H1 (cell line): ENCODE measurements at regions not wholly inside any gene's neighbourhood (a gene's known extent, or its start where the extent isn't known, plus 50 kb on each side); places are given as distances from the start of the nearest gene placed in this dataset.

Source experiments
- CTCF ChIA-PET: fragments of 300-600 bp; sonication (Branson Sonifier 250); formaldehyde crosslinking; loops from one replicate; lab custom pipeline; 2021; ENCODE audit not compliant: partially characterized antibody; lab: Charles Lee
- POLR2A ChIA-PET: fragments of 300-600 bp; sonication (Branson Sonifier 250); formaldehyde crosslinking; loops from one replicate; lab custom pipeline; 2021; ENCODE audit warnings: inconsistent platforms; ENCODE audit not compliant: partially characterized antibody; lab: Charles Lee
- DNase-seq, 2 experiments: peaks; one replicate each; pipeline versions ENCODE4 v3.0.0 to v3.0.0-alpha.2; 2010 to 2022; ENCODE audit warnings: low spot score in 2 of 2, low read depth in 1 of 2, mixed read lengths in 1 of 2
- FAIRE-seq: peaks from 2 replicates; lab custom pipeline; 2011; peaks lifted over from hg19 to GRCh38; lab: Jason Lieb, UNC
- H2AFZ ChIP-seq: 2 replicates; pipeline ENCODE4 v1.8.1; 2012; ENCODE audit warnings: low read length, inconsistent platforms
- H2AK5ac ChIP-seq: 2 replicates; pipeline ENCODE4 v1.6.1; 2013; ENCODE audit warnings: low read depth, low read length
- H2BK120ac ChIP-seq: replicated peaks from 2 replicates; pipeline ENCODE3; 2013; ENCODE audit warnings: low read depth, low read length, inconsistent platforms
- H2BK12ac ChIP-seq: 2 replicates; pipeline ENCODE4 v1.6.1; 2013; ENCODE audit warnings: low read depth, low read length
- H2BK15ac ChIP-seq: 2 replicates; pipeline ENCODE4 v1.6.1; 2013; ENCODE audit warnings: low read length
- H2BK20ac ChIP-seq: 2 replicates; pipeline ENCODE4 v1.6.1; 2013; ENCODE audit warnings: low read length
- H2BK5ac ChIP-seq: 2 replicates; pipeline ENCODE4 v1.6.1; 2013; ENCODE audit warnings: low read depth, low read length
- H3K14ac ChIP-seq: 2 replicates; pipeline ENCODE4 v1.6.1; 2013; ENCODE audit warnings: inconsistent platforms; ENCODE audit not compliant: insufficient read length
- H3K18ac ChIP-seq: 2 replicates; pipeline ENCODE4 v1.6.1; 2013; ENCODE audit warnings: low read length; ENCODE audit errors: extremely low read depth
- H3K23ac ChIP-seq: 2 replicates; pipeline ENCODE4 v1.6.1; 2013; ENCODE audit warnings: inconsistent platforms; ENCODE audit not compliant: insufficient read length
- H3K23me2 ChIP-seq: 2 replicates; pipeline ENCODE4 v1.6.1; 2013; ENCODE audit warnings: low read depth, low read length
- H3K27ac ChIP-seq: 2 replicates; pipeline ENCODE4 v1.6.1; 2011; ENCODE audit warnings: low read depth, low read length, inconsistent platforms
- H3K27me3 ChIP-seq, 4 experiments: replicated peaks in 1 of 4; 1 replicate in 1 of 4; 2 replicates in 3 of 4; pipeline versions ENCODE4 v1.6.1 to v1.8.1; 2011 to 2013; ENCODE audit warnings: low read length in 3 of 4, mild to moderate bottlenecking in 3 of 4, inconsistent platforms in 2 of 4, mixed read lengths in 2 of 4, moderate library complexity in 1 of 4; ENCODE audit not compliant: control insufficient read depth in 3 of 4, insufficient read depth in 3 of 4; ENCODE audit errors: extremely low read depth in 1 of 4
- H3K36me3 ChIP-seq, 4 experiments: 2 replicates each; pipeline versions ENCODE4 v1.6.1 to v1.8.1; 2011 to 2013; ENCODE audit warnings: mild to moderate bottlenecking in 4 of 4, low read length in 3 of 4, moderate library complexity in 2 of 4, control low read depth in 1 of 4, inconsistent platforms in 1 of 4; ENCODE audit not compliant: insufficient read depth in 4 of 4, control insufficient read depth in 2 of 4
- H3K4ac ChIP-seq: replicated peaks from 2 replicates; pipeline ENCODE3; 2013; ENCODE audit warnings: low read length, low read depth, mixed read lengths, inconsistent platforms; ENCODE audit not compliant: insufficient read length
- H3K4me1 ChIP-seq, 4 experiments: replicated peaks in 1 of 4; 1 replicate in 1 of 4; 2 replicates in 3 of 4; pipeline versions ENCODE4 v1.6.1 to v1.8.1; 2011 to 2013; ENCODE audit warnings: low read length in 3 of 4, inconsistent platforms in 2 of 4, mixed read lengths in 1 of 4; ENCODE audit not compliant: insufficient read depth in 4 of 4, control insufficient read depth in 3 of 4
- H3K4me2 ChIP-seq, 2 experiments: 2 replicates each; pipeline versions ENCODE4 v1.6.1 to v1.8.1; 2011 to 2013; ENCODE audit warnings: low read depth in 2 of 2, low read length in 2 of 2, control low read depth in 1 of 2, inconsistent platforms in 1 of 2, mild to moderate bottlenecking in 1 of 2; ENCODE audit not compliant: insufficient read depth in 1 of 2
- H3K4me3 ChIP-seq, 4 experiments: fragments of 200-600, 300-600 bp in 1 of 4; sonication (generic), shearing (Covaris generic), sonication (Bioruptor Twin) in 1 of 4; 2 replicates each; pipeline versions ENCODE4 v1.5.1 to v1.8.1; 2011 to 2016; ENCODE audit warnings: low read length in 4 of 4, low read depth in 3 of 4, control low read depth in 2 of 4, inconsistent platforms in 2 of 4, mild to moderate bottlenecking in 2 of 4, mixed read lengths in 1 of 4, moderate library complexity in 1 of 4; ENCODE audit not compliant: insufficient read depth in 2 of 4; ENCODE audit errors: extremely low read depth in 1 of 4
- H3K56ac ChIP-seq: replicated peaks from 2 replicates; pipeline ENCODE3; 2013; ENCODE audit warnings: low read depth, mild to moderate bottlenecking, mixed read lengths, low read length, inconsistent platforms; ENCODE audit not compliant: insufficient read length
- H3K79me1 ChIP-seq: 2 replicates; pipeline ENCODE4 v1.6.1; 2013; ENCODE audit warnings: low read depth, low read length, control low read depth
- H3K79me2 ChIP-seq, 2 experiments: 2 replicates each; pipeline versions ENCODE4 v1.6.1 to v1.8.1; 2012 to 2013; ENCODE audit warnings: low read length in 2 of 2, mild to moderate bottlenecking in 2 of 2, inconsistent platforms in 1 of 2; ENCODE audit not compliant: insufficient read depth in 2 of 2, control insufficient read depth in 1 of 2
- H3K9ac ChIP-seq, 4 experiments: replicated peaks in 1 of 4; 1 replicate in 1 of 4; 2 replicates in 3 of 4; pipeline versions ENCODE4 v1.6.1 to v1.8.1; 2011 to 2013; ENCODE audit warnings: low read depth in 3 of 4, low read length in 3 of 4, control low read depth in 2 of 4, mild to moderate bottlenecking in 2 of 4, moderate library complexity in 2 of 4, inconsistent platforms in 1 of 4; ENCODE audit errors: extremely low read depth in 1 of 4
- H3K9me3 ChIP-seq, 2 experiments: 2 replicates each; pipeline versions ENCODE4 v1.6.1 to v1.8.1; 2012 to 2013; ENCODE audit warnings: mild to moderate bottlenecking in 2 of 2, moderate library complexity in 2 of 2, control low read depth in 1 of 2, inconsistent platforms in 1 of 2, low read depth in 1 of 2, low read length in 1 of 2, mixed read lengths in 1 of 2; ENCODE audit not compliant: insufficient read depth in 2 of 2
- H4K20me1 ChIP-seq, 2 experiments: replicated peaks in 1 of 2; 2 replicates each; pipeline versions ENCODE3 to v1.8.1; 2011 to 2013; ENCODE audit warnings: inconsistent platforms in 2 of 2, low read length in 2 of 2, mild to moderate bottlenecking in 1 of 2; ENCODE audit not compliant: insufficient read depth in 2 of 2, control insufficient read depth in 1 of 2
- H4K5ac ChIP-seq: 2 replicates; pipeline ENCODE4 v1.6.1; 2013; ENCODE audit warnings: low read length, low read depth, mixed read lengths, inconsistent platforms; ENCODE audit not compliant: insufficient read length
- H4K8ac ChIP-seq: 2 replicates; pipeline ENCODE4 v1.8.0; 2013; ENCODE audit warnings: mild to moderate bottlenecking, moderate library complexity, low read length, inconsistent platforms; ENCODE audit not compliant: insufficient read depth; ENCODE audit errors: extremely low read depth
- H4K91ac ChIP-seq: replicated peaks from 2 replicates; pipeline ENCODE3; 2013; ENCODE audit warnings: low read length, mixed read lengths, inconsistent platforms; ENCODE audit not compliant: insufficient read length
- RAD21 ChIP-seq, 2 experiments: IDR thresholded peaks in 1 of 2; conservative IDR thresholded peaks in 1 of 2; 2 replicates each; pipeline ENCODE4 v1.6.1; 2011; ENCODE audit warnings: low read depth in 2 of 2, low read length in 2 of 2, improper control_type of control experiment in 1 of 2, inconsistent platforms in 1 of 2, mild to moderate bottlenecking in 1 of 2, moderate library complexity in 1 of 2
- WGBS, 2 experiments: shearing (Covaris generic) in 1 of 2; methylation state at CpG; one replicate each; pipeline versions ENCODE4 v1.1.6 to v1.1.7; 2013 to 2015; ENCODE audit warnings: low lambda C conversion rate in 2 of 2, mixed read lengths in 2 of 2, inconsistent platforms in 1 of 2, low coverage in 1 of 2, missing lambda C conversion rate in 1 of 2; ENCODE audit not compliant: insufficient replicate concordance in 2 of 2, insufficient coverage in 1 of 2, insufficient read length in 1 of 2; ENCODE audit errors: extremely low coverage in 1 of 2, missing lambda C conversion rate in 1 of 2; 5-methylcytosine and 5-hydroxymethylcytosine counted together

DNA sequence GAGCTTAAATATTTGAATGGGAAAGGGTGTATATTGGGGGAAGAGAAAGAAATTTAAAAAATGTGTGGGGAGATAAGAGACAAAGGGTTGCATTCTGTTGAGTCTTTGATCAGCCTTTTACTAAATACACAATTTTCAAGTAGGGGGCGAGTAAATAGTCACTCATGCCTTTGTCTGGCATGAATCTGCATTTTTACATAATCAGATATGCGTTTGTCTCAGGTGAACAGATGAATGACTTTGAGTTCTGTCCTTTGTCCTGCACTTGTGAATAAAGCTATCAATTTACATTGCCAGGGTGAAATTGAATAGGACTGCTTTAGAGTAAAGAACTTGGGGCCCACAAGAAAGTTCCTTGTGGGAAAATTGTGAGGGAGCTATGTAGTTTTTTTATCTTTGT lies 523.6 kb upstream of the LUZP2 start:
- ChIA-PET CTCF (no interaction called here), POLR2A (no interaction called here)
- Histone ChIP-seq H3K14ac (no peak overlapping the region), H2BK120ac (no peak overlapping the region), H3K4me2 (peak overlapping the region; percentile 21 to 44; a peak in 1 of 4 replicates), H3K4ac (no peak overlapping the region), H4K8ac (no peak overlapping the region), H4K20me1 (no peaks in the 10 kb centered on the region), H2AFZ (no peak overlapping the region), H2BK12ac (no peak overlapping the region), H2BK15ac (no peak overlapping the region), H3K4me1 (peaks cover 0 to 2% (median 0%) of the 10 kb centered on the region in 4 experiments; a peak in 1 of 7 replicates), H3K79me1 (no peaks in the 10 kb centered on the region), H3K9ac (no peak overlapping the region), H2BK20ac (no peak overlapping the region), H3K56ac (no peak overlapping the region), H3K9me3 (no peaks in the 10 kb centered on the region), H3K79me2 (no peaks in the 10 kb centered on the region), H3K4me3 (peak overlapping the region in 1 of 4 experiments; percentile 5; a peak in 1 of 8 replicates), H2BK5ac (no peak overlapping the region), H4K5ac (no peak overlapping the region), H3K36me3 (no peaks in the 10 kb centered on the region), H3K23ac (no peak overlapping the region), H2AK5ac (no peak overlapping the region), H4K91ac (no peak overlapping the region), H3K27ac (no peak overlapping the region), H3K27me3 (no peaks in the 10 kb centered on the region), H3K23me2 (no peaks in the 10 kb centered on the region), H3K18ac (no peak overlapping the region)
- FAIRE-seq, result no peak
- 36% methylated on average over 2 of the region's 2 CpGs; no CpG with 5 or more reads in 1 of the 2 experiments for WGBS, 2 experiments
- DNase-seq, result no peak
- TF ChIP-seq RAD21 (IDR thresholded peaks at IDR 0.05 in 1 of 2, conservative IDR thresholded peaks at IDR 0.05 in 1 of 2; ENCODE audit: low read depth in 2 of 2, low read length in 2 of 2), result no peak
